ENCODE measurements at regions not wholly inside any gene's neighbourhood (a gene's known extent, or its start where the extent isn't known, plus 50 kb on each side); places are given as distances from the start of the nearest gene placed in this dataset.

DNA sequence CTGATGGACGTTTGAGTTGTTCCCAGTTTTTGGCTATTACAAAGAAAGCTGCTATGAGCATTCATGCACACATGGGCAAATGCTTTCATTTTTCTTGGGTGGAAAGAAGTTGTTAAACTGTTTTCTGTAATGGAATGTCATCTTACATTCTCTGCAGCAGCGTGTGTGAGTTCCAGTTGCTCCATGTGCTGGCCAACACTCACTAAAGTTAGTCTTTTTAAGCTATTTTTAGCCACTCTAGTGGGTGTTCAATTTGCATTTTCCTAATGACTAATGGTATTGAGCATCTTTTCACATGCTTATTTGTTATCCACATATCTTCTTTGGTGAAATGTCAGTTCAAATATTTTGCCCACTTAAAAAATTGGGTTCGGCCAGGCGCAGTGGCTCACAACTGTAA lies 82.8 kb upstream of the COL13A1 start:
- H3K27ac Mint-ChIP-seq = no peak overlapping the region; a peak in 1 of 7 replicates

More for the DNA sequence above, 82.8 kb upstream of the COL13A1 start:
- Histone ChIP-seq H2BK5ac (ENCODE audit: insufficient read length, low read length) (no peak overlapping the region), H3K27ac (ENCODE audit: insufficient read length, low read depth, low read length) (no peak overlapping the region), H4K20me1 (ENCODE audit: control insufficient read depth, insufficient read depth, insufficient read length) (no peaks in the 10 kb centered on the region), H2BK15ac (ENCODE audit: low read depth, low read length) (no peak overlapping the region), H3K18ac (ENCODE audit: insufficient read length, low read depth, low read length) (no peak overlapping the region), H3K56ac (ENCODE audit: insufficient read length, low read depth, low read length) (no peak overlapping the region), H3K27me3 (ENCODE audit: insufficient read depth, low read length) (no peaks in the 10 kb centered on the region), H3K9me3 (ENCODE audit: control insufficient read depth, low read depth, low read length) (no peaks in the 10 kb centered on the region), H4K5ac (ENCODE audit: insufficient read length, low read depth, low read length) (no peak overlapping the region), H2AK5ac (ENCODE audit: insufficient read length, low read length) (no peak overlapping the region), H4K91ac (ENCODE audit: insufficient read length, low read depth, low read length) (no peak overlapping the region), H2BK120ac (ENCODE audit: low read depth, low read length, poor library complexity, severe bottlenecking) (no peak overlapping the region), H3K14ac (ENCODE audit: insufficient read depth, low read length) (no peak overlapping the region), H3K4me1 (ENCODE audit: insufficient read depth, low read length) (no peaks in the 10 kb centered on the region; the same call in 1 of the 2 replicates), H3K23me2 (ENCODE audit: insufficient read length, low read depth, low read length, poor library complexity, severe bottlenecking) (no peaks in the 10 kb centered on the region), H3K79me1 (ENCODE audit: insufficient read depth, low read depth, low read length, poor library complexity, severe bottlenecking) (no peaks in the 10 kb centered on the region), H4K8ac (replicated peaks; ENCODE audit: insufficient read length, low read depth, low read length) (no peak overlapping the region), H3K4ac (ENCODE audit: low read depth, low read length) (no peak overlapping the region), H3K23ac (ENCODE audit: insufficient read length, low read depth, low read length) (no peak overlapping the region), H3T11ph (ENCODE audit: low read length) (no peak overlapping the region), H3K9ac (ENCODE audit: extremely low read depth, insufficient read length, low read length) (no peak overlapping the region), H3K4me2 (ENCODE audit: insufficient read depth, insufficient read length, low read length) (no peak overlapping the region), H2BK20ac (ENCODE audit: low read depth, low read length, poor library complexity, severe bottlenecking) (no peak overlapping the region), H2BK12ac (ENCODE audit: insufficient read length, low read depth, low read length) (no peak overlapping the region), H2AFZ (ENCODE audit: low read length) (no peak overlapping the region), H3K79me2 (ENCODE audit: insufficient read depth, low read length) (no peaks in the 10 kb centered on the region)
- TF ChIP-seq, protein P1, sequence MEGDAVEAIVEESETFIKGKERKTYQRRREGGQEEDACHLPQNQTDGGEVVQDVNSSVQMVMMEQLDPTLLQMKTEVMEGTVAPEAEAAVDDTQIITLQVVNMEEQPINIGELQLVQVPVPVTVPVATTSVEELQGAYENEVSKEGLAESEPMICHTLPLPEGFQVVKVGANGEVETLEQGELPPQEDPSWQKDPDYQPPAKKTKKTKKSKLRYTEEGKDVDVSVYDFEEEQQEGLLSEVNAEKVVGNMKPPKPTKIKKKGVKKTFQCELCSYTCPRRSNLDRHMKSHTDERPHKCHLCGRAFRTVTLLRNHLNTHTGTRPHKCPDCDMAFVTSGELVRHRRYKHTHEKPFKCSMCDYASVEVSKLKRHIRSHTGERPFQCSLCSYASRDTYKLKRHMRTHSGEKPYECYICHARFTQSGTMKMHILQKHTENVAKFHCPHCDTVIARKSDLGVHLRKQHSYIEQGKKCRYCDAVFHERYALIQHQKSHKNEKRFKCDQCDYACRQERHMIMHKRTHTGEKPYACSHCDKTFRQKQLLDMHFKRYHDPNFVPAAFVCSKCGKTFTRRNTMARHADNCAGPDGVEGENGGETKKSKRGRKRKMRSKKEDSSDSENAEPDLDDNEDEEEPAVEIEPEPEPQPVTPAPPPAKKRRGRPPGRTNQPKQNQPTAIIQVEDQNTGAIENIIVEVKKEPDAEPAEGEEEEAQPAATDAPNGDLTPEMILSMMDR (conservative IDR thresholded peaks at IDR 0.05) = no peak
- H3K4me1 Mint-ChIP-seq = peaks cover 10 to 15% of the 10 kb centered on the region in 2 experiments
- peaks cover 8% of the 10 kb centered on the region for H3K27me3 Mint-ChIP-seq (ENCODE audit: low read depth)
- DNase-seq = no peak
- no peak overlapping the region for H3K4me3 Mint-ChIP-seq
- WGBS (ENCODE audit: extremely low coverage, insufficient read length, low lambda C conversion rate) = no CpG with 5 or more reads among the region's 4 CpGs
- H3K36me3 Mint-ChIP-seq (ENCODE audit: insufficient read depth in 1 of 3, low read depth in 3 of 3) = peaks cover 3 to 13% (median 4%) of the 10 kb centered on the region in 3 experiments
- H3K9me3 Mint-ChIP-seq = peaks cover 11 to 17% of the 10 kb centered on the region in 2 experiments

All from H9 (cell line).